ENCODE measurements at regions not wholly inside any gene's neighbourhood (a gene's known extent, or its start where the extent isn't known, plus 50 kb on each side); places are given as distances from the start of the nearest gene placed in this dataset.

- DNase-seq, result peak in 1 of 56 donors; percentile 4
Observed at GRCh38 chr21:34022627-34023335, 50.6 kb upstream of the MRPS6 start.

- DNase-seq, result no peak
Observed at GRCh38 chr21:34021726-34022125, 51.7 kb upstream of the MRPS6 start.

GRCh38 chr21:34020983-34021553 lies 52.3 kb upstream of the MRPS6 start:
- no peak for DNase-seq

DNA sequence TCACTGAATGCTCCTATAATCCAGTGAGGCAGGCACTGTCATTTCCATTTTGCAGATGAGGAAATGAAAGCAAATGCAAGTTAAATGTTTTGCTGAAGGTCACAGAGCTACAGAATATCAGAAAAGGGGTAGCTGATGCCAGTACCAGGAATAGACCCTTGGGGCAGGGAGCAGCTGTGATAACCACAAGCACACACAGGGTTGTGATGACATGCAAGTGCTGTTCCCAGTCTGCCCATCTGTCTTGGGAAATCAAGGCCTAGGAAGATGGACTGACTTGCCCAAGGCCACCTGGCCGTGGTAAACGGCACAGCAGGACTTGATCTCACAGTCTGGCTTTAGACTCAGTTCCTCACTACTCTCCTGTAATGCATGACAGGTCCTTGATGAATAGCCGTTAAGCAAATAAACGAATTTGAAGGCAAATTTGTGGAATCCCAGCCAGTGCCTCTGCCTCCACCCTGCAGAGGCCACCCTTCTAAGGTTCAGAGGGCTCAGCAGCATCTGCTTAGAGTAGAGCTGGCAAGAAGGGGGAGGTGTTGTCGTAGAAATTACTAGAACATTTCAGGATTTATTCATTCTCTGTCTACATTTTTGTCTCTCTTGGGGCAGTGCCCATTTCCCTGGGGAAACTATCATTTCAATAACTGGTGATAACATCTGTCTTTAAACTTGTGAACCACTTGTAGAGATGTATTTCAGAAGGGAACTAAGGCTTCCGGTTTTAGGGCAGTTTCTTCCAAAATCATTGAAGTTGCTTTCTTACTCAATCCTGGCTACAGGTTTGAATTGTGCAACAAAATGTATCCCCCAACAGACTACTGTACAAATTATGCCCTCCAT lies 53.2 kb upstream of the MRPS6 start:
- DNase-seq, result no peak

- no peak for DNase-seq
Observed at GRCh38 chr21:34019402-34019801, 54.0 kb upstream of the MRPS6 start.

DNA sequence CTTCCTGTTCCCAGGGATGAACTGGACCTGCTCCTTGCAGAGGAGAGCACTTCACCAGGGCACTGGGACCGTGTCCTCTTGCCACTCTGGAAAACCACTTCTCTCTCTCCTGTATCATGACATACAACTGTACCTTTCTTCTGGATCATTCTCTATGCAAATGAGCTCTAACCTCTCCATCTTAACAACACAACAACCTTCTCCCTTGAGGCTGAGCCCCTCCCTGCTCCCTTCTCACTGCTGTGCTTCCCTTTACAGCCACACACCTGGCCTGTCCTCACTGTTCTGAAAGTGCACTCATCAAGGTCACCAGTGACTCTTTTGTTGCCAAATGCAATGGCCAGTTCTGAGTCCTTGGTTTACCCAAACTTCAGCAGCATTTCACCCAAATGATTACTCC lies 54.5 kb upstream of the MRPS6 start:
- no peak for DNase-seq

DNA sequence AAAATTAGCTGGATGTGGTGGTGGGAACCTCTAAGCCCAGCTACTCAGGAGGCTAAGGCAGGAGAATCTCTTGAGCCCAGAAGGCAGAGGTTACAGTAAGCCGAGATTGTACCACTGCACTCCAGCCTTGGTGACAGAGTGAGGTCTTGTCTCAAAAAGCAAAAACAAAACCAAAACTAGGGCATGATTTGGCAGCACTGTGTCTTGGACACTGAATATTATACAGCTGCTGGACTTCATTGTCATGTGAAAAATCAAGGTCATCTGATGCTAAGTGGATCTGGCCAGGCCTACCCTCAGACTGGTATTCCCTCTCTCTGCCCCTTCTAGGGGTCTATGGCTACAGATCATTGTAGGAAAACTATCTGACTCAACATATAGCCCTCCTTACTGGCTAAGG lies 55.2 kb upstream of the MRPS6 start:
- DNase-seq, result no peak

GRCh38 chr21:34017039-34017961 lies 56.1 kb upstream of the MRPS6 start:
- DNase-seq, result no peak

- no peak for DNase-seq
Observed at GRCh38 chr21:34012640-34013039, 60.7 kb upstream of the MRPS6 start.

DNA sequence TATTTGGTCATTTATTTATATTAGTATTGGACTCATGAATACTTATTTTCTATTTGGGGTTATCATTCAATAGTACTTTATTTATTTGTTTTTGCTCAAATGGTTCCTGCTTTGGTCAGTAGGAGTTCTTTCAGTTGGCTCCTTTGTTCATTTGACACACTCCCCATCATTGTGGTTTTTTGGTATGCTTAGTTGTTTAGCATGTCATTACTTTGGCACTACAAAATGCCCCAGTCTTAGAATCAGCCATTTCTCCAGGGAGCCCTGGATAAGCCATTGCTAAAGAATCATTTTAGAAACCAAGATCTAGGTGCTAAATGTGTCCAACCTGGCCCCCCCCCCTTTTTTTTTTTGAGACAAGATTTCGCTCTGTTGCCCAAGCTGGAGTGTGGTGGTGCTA lies 61.7 kb upstream of the MRPS6 start:
- DNase-seq, result no peak

DNA sequence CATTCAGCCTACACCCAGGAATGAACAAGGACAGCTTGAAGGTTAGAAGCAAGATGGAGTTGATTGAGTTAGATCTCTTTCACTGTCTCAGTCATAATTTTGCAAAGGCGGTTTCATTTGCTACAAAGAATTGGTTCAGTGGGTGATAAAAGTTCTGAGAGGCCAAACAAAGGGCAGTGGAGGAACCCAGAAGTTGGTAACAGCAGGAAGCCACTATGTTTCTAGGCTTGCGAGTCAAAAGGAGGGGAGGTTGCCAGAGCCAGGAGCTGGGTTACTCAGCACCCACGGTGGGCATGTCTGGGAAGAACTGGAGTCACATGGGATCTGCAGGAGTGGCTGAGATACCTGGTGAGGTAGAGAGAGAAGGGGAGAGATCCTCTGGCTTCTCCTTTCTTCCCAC lies 64.2 kb upstream of the MRPS6 start:
- no peak for DNase-seq

DNA sequence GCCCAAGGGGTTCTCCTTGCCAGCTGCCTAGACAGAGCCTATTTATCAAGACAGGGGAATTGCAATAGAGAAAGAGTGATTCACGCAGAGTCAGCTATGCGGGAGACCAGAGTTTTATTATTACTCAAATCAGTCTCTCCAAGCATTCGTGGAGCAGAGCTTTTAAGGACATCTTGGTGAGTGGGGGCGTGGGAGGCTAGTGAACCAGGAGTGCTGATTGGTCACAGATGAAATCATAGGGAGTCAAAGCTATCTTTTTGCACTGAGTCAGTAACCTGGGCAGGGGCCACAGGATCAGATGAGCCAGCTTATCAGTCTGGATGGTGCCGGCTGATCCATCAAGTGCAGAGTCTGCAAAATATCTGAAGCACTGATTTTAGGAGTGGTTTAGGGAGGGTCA lies 64.8 kb upstream of the MRPS6 start:
- no peak for DNase-seq

- no peak for DNase-seq
Observed at GRCh38 chr21:34006611-34007168, 66.7 kb upstream of the MRPS6 start.

GRCh38 chr21:34004974-34005373 lies 68.4 kb upstream of the MRPS6 start:
- DNase-seq, result peak in 4 of 56 donors; percentile 2 to 7 (median 4)

- DNase-seq, result peak in 1 of 56 donors; percentile 3
Observed at GRCh38 chr21:34004013-34004938, 69.1 kb upstream of the MRPS6 start.

- DNase-seq, result no peak
Observed at GRCh38 chr21:34003428-34003827, 70.0 kb upstream of the MRPS6 start.

GRCh38 chr21:34000375-34000774 lies 73.0 kb upstream of the MRPS6 start:
- no peak for DNase-seq

GRCh38 chr21:33998809-33999208 lies 74.6 kb upstream of the MRPS6 start:
- no peak for DNase-seq

GRCh38 chr21:33998402-33998801 lies 75.0 kb upstream of the MRPS6 start:
- no peak for DNase-seq

GRCh38 chr21:33997436-33997835 lies 75.9 kb upstream of the MRPS6 start:
- DNase-seq, result no peak

Measured in nucleus accumbens (tissue), 56 donors.